Breast epithelium (tissue), 3 donors: ENCODE measurements at regions not wholly inside any gene's neighbourhood (a gene's known extent, or its start where the extent isn't known, plus 50 kb on each side); places are given as distances from the start of the nearest gene placed in this dataset.

Experiments used
- CTCF ChIP-seq, 3 donors: fragments of 450-650 bp; IDR thresholded peaks; one replicate each; pipeline ENCODE4 v1.5.1; 2016 to 2017; ENCODE audit warnings: antibody characterized with exemption in 3 of 3, mild to moderate bottlenecking in 3 of 3, moderate library complexity in 3 of 3
- POLR2AphosphoS5 ChIP-seq, 3 donors: sonication (generic); formaldehyde crosslinking; IDR thresholded peaks; one replicate each; pipeline ENCODE4 v1.6.1; 2017; ENCODE audit warnings: antibody characterized with exemption in 3 of 3

DNA sequence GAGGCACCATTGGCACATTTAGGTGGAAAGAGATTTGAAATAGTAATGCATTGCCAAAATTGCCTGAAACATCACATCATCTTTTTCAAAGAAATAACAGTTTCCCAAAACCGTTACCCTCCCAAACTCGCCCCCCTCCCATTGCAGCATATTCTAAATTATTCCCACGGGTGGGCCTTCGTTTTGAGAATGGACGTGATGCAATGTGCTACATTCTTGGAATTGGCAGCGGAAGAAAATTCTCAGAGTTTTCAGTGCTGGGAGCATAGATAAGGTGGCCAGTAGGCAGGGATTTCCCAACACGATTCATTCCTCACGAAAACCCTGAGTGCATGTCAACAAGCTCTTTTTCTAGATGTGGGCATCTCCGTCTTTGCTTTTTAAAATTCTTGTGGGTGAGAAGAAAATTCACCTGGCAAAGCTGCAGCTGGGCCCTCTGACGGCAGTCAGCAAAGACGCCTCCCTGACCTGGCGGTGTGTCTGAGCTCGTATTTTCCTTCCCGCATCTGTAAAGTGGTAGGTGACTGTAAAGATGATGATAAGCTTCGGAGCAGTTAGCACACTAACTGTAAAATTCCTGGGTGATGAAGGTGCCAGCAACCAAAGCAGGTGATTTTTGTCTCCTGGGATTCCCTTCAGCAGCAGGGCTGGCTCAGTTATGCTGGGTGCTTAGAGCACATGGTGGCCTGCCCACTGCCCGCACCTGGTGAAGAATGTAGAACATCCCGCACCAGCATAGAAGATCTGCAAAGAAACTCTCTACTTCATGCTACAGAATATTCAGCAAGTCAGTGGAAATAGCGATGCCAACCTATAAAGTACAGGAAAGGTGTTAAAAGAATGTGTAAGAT lies 141.9 kb upstream of the KLF6 start:
- TF ChIP-seq POLR2AphosphoS5 (IDR thresholded peaks at IDR 0.05) (no peak), CTCF (IDR thresholded peaks at IDR 0.05) (no peak)
